H1 (cell line): ENCODE measurements at regions not wholly inside any gene's neighbourhood (a gene's known extent, or its start where the extent isn't known, plus 50 kb on each side); places are given as distances from the start of the nearest gene placed in this dataset.

Source experiments
- CBX8 ChIP-seq: fragments of 300-800, 300-1000 bp; sonication (generic); IDR thresholded peaks from 2 replicates; pipeline ENCODE4 v1.7.1; 2016; ENCODE audit warnings: low read depth, low read length, borderline replicate concordance
- CREB1 ChIP-seq: IDR thresholded peaks from 2 replicates; pipeline ENCODE4 v1.6.1; 2012; ENCODE audit warnings: inconsistent platforms
- GABPA ChIP-seq: IDR thresholded peaks from 2 replicates; pipeline ENCODE4 v1.6.1; 2011; ENCODE audit warnings: mild to moderate bottlenecking, low read length, moderate library complexity, borderline replicate concordance; ENCODE audit not compliant: insufficient read depth
- GTF2F1 ChIP-seq: IDR thresholded peaks from 2 replicates; pipeline ENCODE4 v1.6.1; 2012; ENCODE audit warnings: low read depth, low read length, improper control_type of control experiment, borderline replicate concordance
- KDM4A ChIP-seq: IDR thresholded peaks from one replicate; pipeline ENCODE4 v1.7.1; 2012; ENCODE audit warnings: low read depth, mild to moderate bottlenecking, moderate library complexity, low read length, inconsistent platforms; ENCODE audit not compliant: severe bottlenecking
- POLR2A ChIP-seq, 2 experiments: IDR thresholded peaks; 1 replicate in 1 of 2; 2 replicates in 1 of 2; pipeline ENCODE4 v1.6.1; 2011; ENCODE audit warnings: low read depth in 2 of 2, low read length in 2 of 2, mild to moderate bottlenecking in 2 of 2; ENCODE audit errors: control extremely low read depth in 1 of 2
- SIN3A ChIP-seq, 2 experiments: IDR thresholded peaks in 1 of 2; conservative IDR thresholded peaks in 1 of 2; 2 replicates each; pipeline ENCODE4 v1.6.1; 2011 to 2012; ENCODE audit warnings: low read length in 2 of 2, improper control_type of control experiment in 1 of 2, low read depth in 1 of 2, mild to moderate bottlenecking in 1 of 2
- ZNF274 ChIP-seq: IDR thresholded peaks from 2 replicates; pipeline ENCODE4 v1.7.0; 2012; ENCODE audit warnings: low read length, borderline replicate concordance; ENCODE audit errors: extremely low read depth

- no peak for TF ChIP-seq GTF2F1
- TF ChIP-seq KDM4A, result no peak
- no peak for TF ChIP-seq POLR2A (IDR thresholded peaks at IDR 0.05; ENCODE audit: control extremely low read depth in 1 of 2, low read depth in 2 of 2, low read length in 2 of 2)
- TF ChIP-seq CBX8, result no peak
- TF ChIP-seq SIN3A (conservative IDR thresholded peaks at IDR 0.05 in 1 of 2, IDR thresholded peaks at IDR 0.05 in 1 of 2; ENCODE audit: low read depth in 1 of 2, low read length in 2 of 2), result no peak
- TF ChIP-seq ZNF274, result no peak
- TF ChIP-seq CREB1, result no peak
- TF ChIP-seq GABPA, result no peak
- TF ChIP-seq, all 59 proteins: peak for 0
These were observed 510.7 kb upstream of the ZNF337 start (continued) for GRCh38 chr20:26207237-26207966.
